Left forelimb (tissue), 1 donor: ENCODE measurements at regions not wholly inside any gene's neighbourhood (a gene's known extent, or its start where the extent isn't known, plus 50 kb on each side); places are given as distances from the start of the nearest gene placed in this dataset.

Experiments used
- DNase-seq: peaks from one replicate; pipeline ENCODE4 v3.0.0-alpha.2; 2018; ENCODE audit warnings: low spot score

DNA sequence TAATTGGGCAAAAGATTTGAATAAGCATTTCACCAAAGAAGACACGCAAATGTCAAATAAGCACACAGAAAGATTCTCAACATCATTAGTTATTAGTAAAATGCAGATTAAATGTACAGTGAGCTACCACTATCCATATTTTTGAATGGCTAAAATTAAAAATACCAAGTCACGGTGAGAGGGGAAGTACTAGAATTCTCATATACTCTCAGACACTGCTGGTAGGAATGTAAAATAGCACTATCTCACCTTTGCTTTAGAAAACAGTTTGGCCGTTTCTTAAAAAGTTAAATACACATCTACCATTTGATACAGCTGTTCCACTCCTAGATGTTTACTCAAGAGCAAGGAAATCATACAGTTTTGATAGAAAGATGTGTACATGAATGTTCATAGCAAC lies 115.8 kb upstream of the CELF2 start:
- no peak for DNase-seq

DNA sequence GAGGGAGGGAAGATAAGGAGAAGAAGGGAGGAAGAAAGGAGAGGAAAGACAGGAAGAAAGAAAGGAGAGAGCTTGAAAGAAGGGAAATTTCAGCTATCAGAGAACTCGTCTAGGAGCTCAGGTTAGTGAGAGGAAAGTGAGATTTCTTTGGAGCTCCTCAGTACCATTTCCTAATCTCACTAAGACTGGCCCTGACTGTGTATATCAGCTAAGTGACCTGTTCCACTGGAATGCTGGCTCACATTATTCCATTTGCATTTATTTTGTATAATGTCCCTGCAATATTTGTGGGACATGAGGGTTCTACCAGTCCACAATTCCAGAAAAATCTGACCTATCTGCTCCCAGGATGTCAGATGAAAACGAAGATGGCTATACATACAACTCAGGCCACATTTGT lies 114.7 kb upstream of the CELF2 start:
- no peak for DNase-seq

DNA sequence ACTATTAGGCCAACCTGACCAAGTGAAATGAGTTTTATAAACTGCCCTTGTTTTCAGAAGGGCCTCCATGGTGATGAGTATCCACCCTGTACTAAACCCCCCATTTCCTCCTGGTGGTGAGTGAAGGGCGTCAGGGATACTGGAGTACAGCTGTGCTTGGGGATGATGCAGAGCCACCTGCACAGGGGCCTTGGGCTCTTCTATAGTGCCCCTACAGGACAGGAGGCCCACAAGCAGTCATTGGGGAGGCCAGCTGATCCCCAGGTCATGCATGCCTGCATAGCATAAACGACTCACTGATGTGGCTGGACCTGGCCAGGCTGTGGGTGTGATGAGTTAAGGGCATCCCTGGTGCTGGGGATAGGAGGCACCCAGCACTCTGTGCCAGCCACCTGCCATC lies 114.1 kb upstream of the CELF2 start:
- DNase-seq = no peak

DNA sequence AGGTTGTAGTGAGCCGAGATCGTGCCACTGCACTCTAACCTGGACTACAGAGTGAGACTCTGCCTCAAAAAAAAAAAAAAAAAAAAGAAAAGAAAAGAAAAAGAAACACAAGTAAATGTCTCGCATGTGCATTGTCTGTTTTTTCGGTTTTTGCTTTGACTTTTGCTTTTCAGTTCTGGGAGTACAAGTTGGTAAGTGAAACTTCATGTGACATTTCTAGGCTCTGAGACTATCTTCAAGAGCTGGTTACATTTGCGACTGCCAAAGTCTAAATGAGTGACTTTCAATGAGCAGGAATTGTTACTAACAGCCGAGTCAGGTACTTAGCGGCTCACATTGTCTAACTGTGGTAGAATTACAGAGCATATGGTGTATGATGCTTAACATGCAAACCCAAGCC lies 107.0 kb upstream of the CELF2 start:
- DNase-seq = no peak

DNA sequence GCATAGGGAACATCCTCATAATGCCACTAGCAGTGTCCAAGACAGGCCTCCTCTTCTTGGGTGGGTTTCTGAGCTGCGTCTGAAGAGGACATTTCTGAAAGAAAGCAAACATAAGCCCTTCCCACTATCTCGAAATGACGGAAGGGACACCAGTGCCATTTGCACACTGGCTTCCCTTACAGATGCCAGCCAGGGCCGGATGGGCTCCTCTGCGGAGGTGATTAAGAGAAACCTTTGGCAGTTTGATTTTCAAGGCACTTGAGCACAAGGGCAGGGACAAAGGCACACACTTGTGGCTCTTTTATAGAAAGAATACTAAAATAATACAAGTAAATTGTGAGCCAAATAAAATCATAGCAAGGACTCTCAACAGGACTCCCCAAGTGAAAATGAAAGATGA lies 106.6 kb upstream of the CELF2 start:
- DNase-seq = no peak

DNA sequence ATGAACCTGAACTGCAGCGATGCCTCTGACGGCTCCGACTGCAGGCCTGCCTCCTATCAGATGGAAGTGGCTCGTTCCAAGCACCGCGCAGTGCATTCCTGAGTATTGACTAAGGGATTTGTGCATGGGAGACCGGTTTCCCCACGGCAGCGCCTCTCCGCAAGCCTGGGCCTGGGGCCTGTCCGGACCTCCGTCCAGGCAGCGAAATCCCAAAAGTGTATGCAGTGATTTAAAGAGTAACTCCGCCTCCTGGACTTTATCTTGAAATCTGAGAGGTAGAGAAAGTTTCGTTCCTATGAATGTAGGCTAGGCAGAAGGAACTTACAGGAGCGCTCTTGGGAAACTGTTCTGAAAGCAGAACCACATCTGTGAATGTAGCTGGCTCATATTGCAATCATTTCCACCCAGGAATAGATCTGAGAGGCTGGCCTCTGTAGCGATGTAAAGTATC lies 106.2 kb upstream of the CELF2 start:
- peak; percentile 83 for DNase-seq

DNA sequence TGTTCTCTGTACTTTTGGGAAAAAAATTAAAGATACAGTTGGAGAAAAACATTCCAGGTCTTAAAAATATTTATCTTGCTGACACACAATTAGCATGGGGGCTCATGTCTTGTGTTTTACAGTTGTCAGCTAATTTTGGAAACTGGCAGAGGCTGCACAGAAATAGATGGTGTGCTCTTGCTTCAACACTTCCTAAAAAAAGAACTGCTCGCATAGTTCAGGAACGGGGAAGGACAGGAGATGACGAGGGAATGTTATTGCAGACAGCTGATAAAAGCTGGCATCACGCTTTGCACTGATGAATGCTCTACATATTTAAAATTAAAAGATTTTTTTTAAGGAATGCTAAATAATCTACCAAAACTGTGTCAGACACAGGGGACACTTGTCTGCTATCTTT lies 103.5 kb upstream of the CELF2 start:
- no peak for DNase-seq

DNA sequence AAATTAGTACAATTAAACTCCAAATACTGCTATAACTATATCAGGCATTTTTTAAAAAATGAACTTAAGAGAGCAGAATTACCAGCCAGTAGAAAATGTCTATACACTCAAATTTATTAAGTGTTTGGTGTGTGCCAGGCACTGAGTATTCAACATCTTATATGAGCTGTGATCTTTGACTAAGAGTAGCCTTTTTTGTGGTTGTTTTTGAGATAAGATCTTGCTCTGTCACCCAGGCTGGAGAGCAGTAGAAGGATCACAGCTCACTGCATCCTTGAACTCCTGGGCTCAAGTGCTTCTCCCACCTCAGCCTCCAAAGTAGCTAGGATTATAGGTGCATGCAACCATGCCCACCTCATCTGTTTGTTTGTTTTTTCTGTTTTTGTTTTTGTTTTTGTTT lies 102.5 kb upstream of the CELF2 start:
- no peak for DNase-seq

DNA sequence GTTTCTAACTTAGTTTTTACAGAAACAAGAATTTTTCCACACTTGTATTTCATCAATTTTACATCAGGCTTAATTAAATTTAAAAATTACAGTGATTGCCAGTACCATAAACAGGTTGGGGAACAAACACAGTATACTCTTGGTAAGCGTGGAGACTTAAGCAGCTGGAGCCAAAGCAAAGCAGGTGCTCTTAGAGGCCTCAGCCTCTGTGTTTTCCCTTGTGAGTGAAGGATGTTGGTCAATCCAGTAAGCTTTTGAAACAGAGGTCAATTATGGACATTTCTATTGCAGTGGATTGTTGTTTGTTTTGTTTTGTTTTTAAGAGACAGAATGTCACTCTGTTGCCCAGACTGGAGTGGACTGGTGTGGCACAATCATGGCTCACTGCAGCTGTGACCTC lies 100.6 kb upstream of the CELF2 start:
- DNase-seq = no peak

DNA sequence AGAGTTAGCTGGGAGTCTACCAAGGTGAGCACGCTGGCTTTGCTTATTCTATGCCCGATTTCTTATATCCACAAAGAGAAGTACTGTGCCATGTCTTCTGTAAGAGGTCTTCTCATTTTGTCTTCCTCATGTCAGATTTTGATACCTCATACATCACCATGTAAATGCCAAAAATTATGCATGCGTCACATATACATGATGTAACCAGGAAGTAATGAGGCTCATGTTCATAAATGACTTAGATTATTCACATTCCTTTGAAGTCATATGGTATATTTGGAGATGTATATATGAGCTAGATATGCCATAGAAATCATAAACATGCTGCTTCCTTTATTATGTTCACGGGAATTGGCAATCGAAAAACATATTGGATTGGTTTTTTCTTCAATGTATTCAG lies 97.7 kb upstream of the CELF2 start:
- DNase-seq = no peak

DNA sequence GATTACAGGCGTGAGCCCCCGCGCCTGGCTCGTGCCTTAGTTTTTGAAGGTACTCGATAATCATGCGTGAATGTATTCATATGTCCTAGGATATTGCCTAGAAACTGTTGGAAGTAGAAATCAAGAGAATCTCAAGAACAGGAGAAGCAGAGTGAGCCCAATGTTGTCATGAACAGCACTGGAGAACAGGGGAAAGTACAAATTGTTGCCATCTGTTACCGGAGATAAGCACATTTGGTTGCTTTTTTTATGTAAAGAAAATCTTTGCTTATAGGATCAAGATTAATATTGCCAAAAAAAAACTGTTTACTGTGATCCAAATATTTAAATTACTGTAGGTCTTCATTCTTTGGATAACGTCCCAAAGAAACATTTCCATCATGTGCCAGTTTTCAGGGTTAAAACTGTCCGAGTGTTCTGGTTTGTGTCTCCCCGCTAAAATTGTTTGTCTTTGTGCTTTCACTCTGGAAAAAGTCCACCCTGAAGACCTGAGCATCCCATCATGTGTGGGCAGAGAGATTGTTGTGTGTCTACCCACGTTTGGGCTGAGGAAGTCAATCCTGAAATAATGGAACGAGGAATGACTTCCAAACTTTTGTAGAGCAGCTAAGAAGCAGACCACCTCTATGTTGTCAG lies 95.7 kb upstream of the CELF2 start:
- no peak for DNase-seq

DNA sequence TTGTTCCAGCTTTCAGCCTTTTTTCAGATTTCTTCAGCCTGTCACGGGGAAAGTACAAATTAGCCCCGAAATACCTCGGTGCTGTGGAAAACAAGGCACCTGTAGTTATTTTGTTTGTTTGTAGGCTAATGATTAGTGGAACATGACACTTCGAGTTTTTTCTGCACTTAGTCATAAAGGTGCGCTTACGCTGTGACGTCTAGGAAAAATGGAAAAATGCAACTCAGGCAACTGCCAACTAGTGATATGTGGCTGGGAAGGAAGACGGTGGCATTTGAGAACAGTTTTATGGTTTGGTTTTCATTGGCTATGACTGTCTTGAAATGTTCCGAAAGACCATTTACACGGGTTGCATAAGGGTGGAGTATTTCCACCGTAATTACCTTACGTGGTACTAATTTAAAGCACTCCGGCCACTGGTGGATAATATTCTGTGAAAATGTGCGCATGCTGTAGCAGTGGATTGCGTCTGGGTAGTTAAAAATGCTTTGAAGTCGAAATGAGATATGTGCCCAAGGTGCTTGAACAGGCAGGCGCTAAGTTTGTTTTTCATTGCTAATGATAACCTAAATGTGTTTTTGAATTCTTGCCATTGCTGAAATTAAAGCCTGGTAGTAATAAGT lies 94.5 kb upstream of the CELF2 start:
- DNase-seq = no peak

DNA sequence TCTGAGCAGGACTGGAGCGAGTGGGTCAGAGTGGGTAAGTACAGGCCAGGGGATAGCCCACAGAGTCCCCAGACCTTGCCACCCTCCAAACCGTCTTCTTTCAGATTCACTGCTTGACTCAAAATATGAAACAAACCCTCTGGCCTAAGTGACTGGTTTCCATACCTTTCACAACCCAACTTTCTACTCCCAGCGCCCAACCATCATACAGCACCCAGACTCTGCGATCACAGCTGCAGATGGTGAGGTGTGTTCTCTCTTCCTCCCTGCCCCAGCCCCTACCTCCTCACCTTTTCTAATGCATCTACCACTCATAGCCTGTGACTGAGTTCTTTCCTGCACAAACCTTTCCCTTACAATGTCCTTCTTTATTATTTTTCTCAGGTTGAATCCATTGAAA lies 92.0 kb upstream of the CELF2 start:
- no peak for DNase-seq

DNA sequence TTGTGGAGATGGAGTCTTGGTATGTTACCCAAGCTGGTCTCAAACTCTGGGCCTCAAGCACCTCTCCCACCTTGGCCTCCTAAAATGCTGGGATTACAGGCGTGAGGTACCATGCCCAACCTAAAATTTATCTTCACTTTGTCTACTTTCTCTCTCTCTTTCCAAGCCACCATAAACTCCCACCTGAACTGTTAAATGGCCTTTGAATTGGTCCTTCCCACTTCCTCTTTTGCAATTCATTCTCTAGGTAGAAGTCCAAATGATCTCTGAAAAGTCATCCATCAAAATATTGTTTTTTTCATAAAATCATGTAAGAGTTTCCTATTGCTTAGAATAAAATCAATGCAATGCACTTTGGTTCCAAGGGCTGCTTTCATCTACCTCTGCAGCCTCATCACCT lies 90.1 kb upstream of the CELF2 start:
- no peak for DNase-seq

DNA sequence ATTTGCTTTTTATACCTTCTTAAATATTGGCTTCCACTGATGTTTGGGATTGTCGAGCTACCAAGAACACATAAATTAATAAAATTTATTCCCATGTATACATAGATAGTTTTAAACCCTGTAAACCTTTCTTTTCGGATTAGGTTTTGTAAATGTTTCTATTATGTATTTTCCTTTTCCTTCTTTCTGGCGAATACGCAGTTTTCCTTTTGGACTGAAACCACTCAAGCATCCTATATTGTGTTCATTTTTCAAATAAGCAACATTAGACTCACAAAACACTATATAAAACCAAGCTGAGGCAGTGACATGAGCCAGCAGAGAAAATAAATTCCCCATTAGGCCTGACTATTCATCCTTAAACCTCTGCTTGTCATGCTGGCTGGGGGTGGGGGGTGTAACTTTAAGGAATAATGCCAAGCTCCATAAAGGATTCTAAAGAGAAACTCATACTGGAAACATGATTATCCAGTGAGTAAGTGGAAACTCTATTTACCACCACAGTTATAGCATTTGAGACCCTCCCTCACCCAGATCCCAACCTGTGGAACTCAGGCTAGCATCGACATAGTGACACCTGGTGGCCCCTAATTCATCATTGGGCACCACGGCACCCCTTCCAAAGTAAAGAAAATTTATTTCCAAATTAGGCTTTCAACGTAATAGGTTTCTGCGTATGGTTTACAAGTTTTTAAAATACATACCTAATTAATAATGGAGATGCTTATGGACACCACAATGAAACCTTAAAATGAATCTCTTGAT lies 86.5 kb upstream of the CELF2 start:
- DNase-seq = no peak

DNA sequence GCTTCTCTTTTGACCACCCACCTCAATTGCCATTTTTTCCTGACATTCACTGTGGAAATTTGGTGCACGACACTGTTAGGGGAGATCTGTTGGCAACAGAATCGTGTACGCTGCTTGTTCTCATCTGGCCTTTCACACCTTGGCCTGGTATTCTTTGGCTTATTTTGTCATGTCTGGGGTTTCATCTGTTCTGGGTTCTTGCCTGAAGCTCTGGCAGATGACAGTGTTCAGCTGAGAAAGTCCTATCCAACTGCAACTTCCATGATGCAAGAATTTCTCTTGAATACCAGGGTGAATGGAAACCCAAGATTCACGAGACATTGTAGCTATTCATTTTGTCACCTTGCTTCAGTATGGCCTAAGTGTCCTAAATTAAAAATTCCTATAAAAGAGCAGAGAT lies 82.6 kb upstream of the CELF2 start:
- no peak for DNase-seq

DNA sequence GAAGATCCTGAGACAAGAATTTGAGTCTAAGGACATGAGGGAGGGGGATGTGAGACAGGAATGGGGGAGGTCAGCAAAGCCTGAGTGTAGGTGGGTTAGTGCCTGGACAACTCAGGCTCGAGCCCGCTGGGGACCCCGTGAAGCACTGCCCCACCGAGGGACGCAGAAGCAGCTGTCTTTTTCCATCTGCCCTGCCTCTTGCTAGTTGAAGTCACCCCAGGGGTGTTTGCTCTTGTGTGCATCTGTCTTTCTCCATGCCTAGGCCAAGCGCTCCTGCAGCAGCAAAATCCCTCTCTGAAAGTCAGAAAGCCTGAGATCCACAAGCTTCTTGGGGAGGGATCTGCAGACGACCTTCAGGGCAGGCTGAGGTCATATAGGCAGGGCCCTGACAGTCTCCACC lies 79.0 kb upstream of the CELF2 start:
- no peak for DNase-seq

DNA sequence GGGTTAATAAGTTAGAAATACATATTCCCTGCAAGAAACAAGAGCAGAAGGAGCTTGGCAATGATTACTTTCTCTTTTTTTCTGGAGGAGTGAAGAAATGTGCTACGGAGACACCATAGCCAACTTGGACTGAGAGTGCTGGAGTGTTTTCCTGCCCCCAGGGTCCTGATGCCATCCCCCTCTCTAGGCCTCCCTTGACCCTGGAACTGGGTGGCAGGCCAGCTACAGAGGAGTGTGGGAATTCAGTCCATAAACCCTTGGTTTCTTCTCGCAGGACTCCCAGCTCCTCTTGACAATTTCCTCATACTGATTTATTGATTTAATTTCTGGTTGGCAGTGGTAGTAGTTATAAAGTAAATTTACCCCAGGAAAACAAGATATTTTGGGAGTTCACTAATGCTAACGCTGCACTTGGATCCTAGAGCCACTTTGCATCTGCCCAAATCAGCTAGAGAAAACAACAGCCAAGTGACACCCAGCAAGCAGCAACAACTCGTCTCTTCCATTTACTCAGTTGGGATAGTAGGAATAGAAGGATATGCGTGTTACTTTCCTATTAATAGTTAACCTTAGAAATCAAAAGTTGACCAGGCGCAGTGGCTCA lies 76.4 kb upstream of the CELF2 start:
- DNase-seq = no peak

DNA sequence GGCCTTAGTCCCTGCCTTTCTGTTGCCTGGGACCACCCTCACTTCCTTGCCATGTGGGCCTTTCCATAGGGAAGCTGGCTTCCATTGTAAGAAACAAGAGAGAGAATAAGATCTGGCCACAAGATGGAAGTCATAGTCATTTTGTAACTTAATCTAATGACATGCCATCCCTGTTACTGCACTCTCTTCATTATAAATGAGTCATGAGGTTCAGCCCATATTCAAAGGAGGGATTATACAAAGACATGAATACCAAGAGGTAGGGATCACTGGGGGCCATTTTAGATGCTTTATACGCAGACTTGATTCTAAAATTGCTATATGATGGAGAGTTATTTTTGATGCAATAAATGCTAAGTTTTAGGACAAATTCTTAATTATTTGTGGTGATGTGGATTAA lies 75.2 kb upstream of the CELF2 start:
- DNase-seq = no peak

DNA sequence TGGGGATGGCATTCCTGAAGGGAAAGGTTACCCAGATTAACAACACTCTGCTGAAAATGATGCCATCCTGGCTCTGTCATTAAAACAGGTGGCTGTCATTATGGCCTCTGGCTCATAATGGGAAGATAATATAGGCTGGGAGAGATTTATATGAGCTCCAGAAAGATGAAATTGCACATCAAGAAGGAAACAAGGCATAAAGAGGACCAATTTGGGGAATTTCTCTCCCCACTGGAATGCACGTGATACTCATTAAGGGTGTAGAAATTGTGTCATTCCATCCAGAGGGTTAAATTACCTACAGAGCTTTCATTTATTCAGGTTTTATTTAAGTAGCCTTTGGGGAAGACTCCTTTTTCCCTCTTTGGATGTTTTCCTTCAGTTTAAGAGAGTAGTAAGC lies 71.6 kb upstream of the CELF2 start:
- DNase-seq = no peak

DNA sequence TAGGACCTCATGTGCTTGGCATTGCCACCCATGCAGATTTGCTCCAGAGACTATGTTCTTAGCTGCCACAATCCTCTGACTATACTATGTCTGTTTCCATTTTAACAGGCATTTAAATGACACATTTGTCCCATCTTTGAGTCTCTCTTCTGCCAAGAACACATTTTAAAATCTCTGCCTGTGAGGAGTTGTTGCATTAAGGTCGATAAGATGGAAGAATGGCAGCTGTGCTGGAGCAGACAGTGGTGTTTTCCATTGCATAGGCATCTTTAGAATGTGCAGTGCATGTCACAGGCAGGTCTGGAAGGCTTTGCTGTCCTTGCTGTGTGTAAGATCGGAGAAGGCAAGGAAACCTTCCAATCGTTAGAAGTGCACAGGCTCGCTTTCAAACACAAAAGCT lies 70.9 kb upstream of the CELF2 start:
- DNase-seq = no peak

DNA sequence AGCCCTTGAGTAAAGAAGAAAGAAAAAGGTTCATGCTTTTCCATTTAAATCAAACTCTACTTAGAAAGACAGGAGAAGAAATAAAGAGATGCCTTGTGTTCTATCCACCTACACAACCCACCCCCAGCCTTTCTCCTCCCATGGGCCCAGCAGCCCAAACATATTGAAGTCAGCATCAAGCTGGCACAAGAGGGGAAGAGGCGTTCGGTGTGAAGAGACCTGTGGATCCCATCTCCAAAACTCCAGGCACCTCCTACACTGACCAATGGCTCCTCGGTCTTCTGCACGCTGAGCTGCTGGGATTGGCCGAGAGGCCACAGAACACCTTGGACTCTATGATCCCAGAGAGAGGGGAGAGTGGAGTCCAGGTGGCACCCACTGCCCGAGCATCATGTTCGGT lies 66.0 kb upstream of the CELF2 start:
- DNase-seq = no peak

DNA sequence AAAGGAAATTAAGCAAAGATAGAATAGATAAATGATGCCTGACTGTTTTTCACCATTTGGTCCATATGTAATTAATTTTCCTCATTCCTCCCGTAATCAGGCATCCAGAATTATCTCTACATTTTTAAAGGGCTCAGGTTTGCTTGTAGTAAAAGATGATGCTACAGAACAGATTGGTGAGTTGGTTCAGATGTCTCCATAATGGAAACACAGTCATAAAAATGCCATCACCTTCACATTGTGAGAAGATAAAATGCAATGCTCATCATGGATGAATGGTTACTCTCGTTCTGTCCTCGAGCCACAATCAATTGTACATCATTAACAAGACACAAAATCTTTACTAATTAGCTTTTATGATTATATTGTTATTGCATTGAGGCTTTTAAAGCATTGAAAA lies 64.9 kb upstream of the CELF2 start:
- no peak for DNase-seq
